ENCODE measurements at regions not wholly inside any gene's neighbourhood (a gene's known extent, or its start where the extent isn't known, plus 50 kb on each side); places are given as distances from the start of the nearest gene placed in this dataset.
"Not testable (repeated sequence)": the region's sequence is repeated elsewhere in the genome, so short reads cannot be mapped to it uniquely, and the experiment has no call there.

- H3K36me3 ChIP-seq (ENCODE audit: insufficient read depth) = no peaks in the 10 kb centered on the region
These were observed 837.7 kb downstream of the FSCB start for GRCh38 chr14:43669355-43669754.

GRCh38 chr14:43665570-43666267 is 841.4 kb downstream of the FSCB start:
- Histone ChIP-seq H2AFZ (ENCODE audit: low read depth) (no peak overlapping the region), H3K9ac (no peak overlapping the region), H4K20me1 (ENCODE audit: insufficient read depth) (no peaks in the 10 kb centered on the region), H3K4me1 (ENCODE audit: low read depth, poor library complexity, severe bottlenecking) (no peaks in the 10 kb centered on the region), H3K4me3 (IDR thresholded peaks at IDR 0.05; ENCODE audit: insufficient read depth, low read depth, low read length) (no peak overlapping the region), H3K4me2 (no peak overlapping the region), H3K36me3 (ENCODE audit: insufficient read depth) (no peaks in the 10 kb centered on the region), H3K79me2 (ENCODE audit: insufficient read depth, low read depth) (no peaks in the 10 kb centered on the region), H3K27ac (no peak overlapping the region), H3K27me3 (ENCODE audit: insufficient read depth, low read depth) (no peaks in the 10 kb centered on the region)
- no peak for TF ChIP-seq CTCF (conservative IDR thresholded peaks at IDR 0.05; ENCODE audit: low read depth, low read length)

More at GRCh38 chr14:43669355-43669754, 837.7 kb downstream of the FSCB start:
- H2AFZ ChIP-seq (ENCODE audit: low read depth) = no peak overlapping the region
- no peaks in the 10 kb centered on the region for H4K20me1 ChIP-seq (ENCODE audit: insufficient read depth)
- H3K4me1 ChIP-seq (ENCODE audit: low read depth, poor library complexity, severe bottlenecking) = no peaks in the 10 kb centered on the region
- no peak overlapping the region for H3K4me3 ChIP-seq (IDR thresholded peaks at IDR 0.05; ENCODE audit: insufficient read depth, low read depth, low read length)
- H3K27me3 ChIP-seq (ENCODE audit: insufficient read depth, low read depth) = no peaks in the 10 kb centered on the region
- no peak overlapping the region for H3K27ac ChIP-seq
- H3K4me2 ChIP-seq = no peak overlapping the region
- H3K79me2 ChIP-seq (ENCODE audit: insufficient read depth, low read depth) = no peaks in the 10 kb centered on the region
- TF ChIP-seq CTCF (conservative IDR thresholded peaks at IDR 0.05; ENCODE audit: low read depth, low read length) = no peak
- no peak overlapping the region for H3K9ac ChIP-seq

GRCh38 chr14:43655194-43655593 is 851.9 kb downstream of the FSCB start:
- H3K4me3 ChIP-seq (IDR thresholded peaks at IDR 0.05; ENCODE audit: insufficient read depth, low read depth, low read length); H4K20me1 ChIP-seq (ENCODE audit: insufficient read depth); H3K9ac ChIP-seq; H3K27me3 ChIP-seq (ENCODE audit: insufficient read depth, low read depth); H2AFZ ChIP-seq (ENCODE audit: low read depth); H3K4me1 ChIP-seq (ENCODE audit: low read depth, poor library complexity, severe bottlenecking); H3K27ac ChIP-seq; H3K79me2 ChIP-seq (ENCODE audit: insufficient read depth, low read depth); H3K36me3 ChIP-seq (ENCODE audit: insufficient read depth); H3K4me2 ChIP-seq: not testable (repeated sequence)

- H3K9ac ChIP-seq = no peak overlapping the region
- H3K27me3 ChIP-seq (ENCODE audit: insufficient read depth, low read depth) = no peaks in the 10 kb centered on the region
- H3K4me2 ChIP-seq = no peak overlapping the region
- H2AFZ ChIP-seq (ENCODE audit: low read depth) = no peak overlapping the region
- no peak overlapping the region for H3K4me3 ChIP-seq (IDR thresholded peaks at IDR 0.05; ENCODE audit: insufficient read depth, low read depth, low read length)
- H3K36me3 ChIP-seq (ENCODE audit: insufficient read depth) = no peaks in the 10 kb centered on the region
- H4K20me1 ChIP-seq (ENCODE audit: insufficient read depth) = no peaks in the 10 kb centered on the region
- TF ChIP-seq CTCF (conservative IDR thresholded peaks at IDR 0.05; ENCODE audit: low read depth, low read length) = no peak
- no peak overlapping the region for H3K27ac ChIP-seq
- no peaks in the 10 kb centered on the region for H3K79me2 ChIP-seq (ENCODE audit: insufficient read depth, low read depth)
- H3K4me1 ChIP-seq (ENCODE audit: low read depth, poor library complexity, severe bottlenecking) = no peaks in the 10 kb centered on the region
These were observed 855.2 kb downstream of the FSCB start for GRCh38 chr14:43651896-43652295.

GRCh38 chr14:43651185-43651787 is 855.8 kb downstream of the FSCB start:
- no peaks in the 10 kb centered on the region for H4K20me1 ChIP-seq (ENCODE audit: insufficient read depth)
- H3K4me1 ChIP-seq (ENCODE audit: low read depth, poor library complexity, severe bottlenecking) = no peaks in the 10 kb centered on the region
- H3K27ac ChIP-seq = no peak overlapping the region
- H2AFZ ChIP-seq (ENCODE audit: low read depth) = no peak overlapping the region
- no peaks in the 10 kb centered on the region for H3K36me3 ChIP-seq (ENCODE audit: insufficient read depth)
- no peak overlapping the region for H3K4me2 ChIP-seq
- no peaks in the 10 kb centered on the region for H3K27me3 ChIP-seq (ENCODE audit: insufficient read depth, low read depth)
- H3K79me2 ChIP-seq (ENCODE audit: insufficient read depth, low read depth) = no peaks in the 10 kb centered on the region
- TF ChIP-seq CTCF (conservative IDR thresholded peaks at IDR 0.05; ENCODE audit: low read depth, low read length) = no peak
- H3K9ac ChIP-seq = no peak overlapping the region
- no peak overlapping the region for H3K4me3 ChIP-seq (IDR thresholded peaks at IDR 0.05; ENCODE audit: insufficient read depth, low read depth, low read length)

Measured in KMS-11 (cell line).